RCC 7860 (cell line): ENCODE measurements at regions not wholly inside any gene's neighbourhood (a gene's known extent, or its start where the extent isn't known, plus 50 kb on each side); places are given as distances from the start of the nearest gene placed in this dataset.
A peak's percentile ranks its signal among the peaks of the same experiment; 100 is the strongest.

Experiments used
- DNase-seq: peaks from one replicate; pipeline ENCODE4 v3.0.0-alpha.2; 2015; ENCODE audit warnings: low spot score
- FAIRE-seq: peaks from 2 replicates; lab custom pipeline; 2012; peaks lifted over from hg19 to GRCh38; lab: Jason Lieb, UNC

DNA sequence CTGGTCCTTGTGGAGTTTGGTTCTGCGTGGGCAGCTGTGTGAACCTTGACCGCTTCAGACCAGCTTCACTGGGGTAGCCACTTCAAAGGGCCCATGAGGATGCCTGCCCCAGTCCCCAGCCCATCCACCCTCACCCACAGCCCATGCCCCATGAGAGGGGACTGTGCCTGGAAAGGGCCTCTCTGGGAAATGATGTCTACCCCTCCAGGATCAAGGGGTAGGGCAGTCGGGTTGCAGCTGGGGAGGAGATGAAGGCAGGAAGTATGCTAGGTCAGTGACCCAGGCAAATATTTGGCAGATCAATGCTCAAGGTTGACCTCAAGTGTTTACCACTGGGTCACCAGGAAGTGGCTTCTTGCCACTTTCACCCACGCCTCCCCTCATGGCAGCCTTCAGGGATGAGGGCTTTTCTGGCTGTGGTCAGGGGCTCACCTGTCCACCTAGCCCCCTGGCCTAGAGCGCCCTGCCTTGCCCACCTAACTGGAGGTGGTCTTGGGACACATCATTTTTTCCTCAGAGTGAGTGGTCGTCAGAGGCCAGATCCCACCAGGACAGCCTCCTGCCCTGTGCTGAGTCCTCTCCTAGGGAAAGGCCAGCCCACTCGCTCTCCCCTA is 109.5 kb downstream of the SNX5 start:
- DNase-seq (no peak), FAIRE-seq (no peak)

GRCh38 chr20:17858450-17859001 is 110.1 kb downstream of the SNX5 start:
- DNase-seq = no peak
- FAIRE-seq = no peak

DNA sequence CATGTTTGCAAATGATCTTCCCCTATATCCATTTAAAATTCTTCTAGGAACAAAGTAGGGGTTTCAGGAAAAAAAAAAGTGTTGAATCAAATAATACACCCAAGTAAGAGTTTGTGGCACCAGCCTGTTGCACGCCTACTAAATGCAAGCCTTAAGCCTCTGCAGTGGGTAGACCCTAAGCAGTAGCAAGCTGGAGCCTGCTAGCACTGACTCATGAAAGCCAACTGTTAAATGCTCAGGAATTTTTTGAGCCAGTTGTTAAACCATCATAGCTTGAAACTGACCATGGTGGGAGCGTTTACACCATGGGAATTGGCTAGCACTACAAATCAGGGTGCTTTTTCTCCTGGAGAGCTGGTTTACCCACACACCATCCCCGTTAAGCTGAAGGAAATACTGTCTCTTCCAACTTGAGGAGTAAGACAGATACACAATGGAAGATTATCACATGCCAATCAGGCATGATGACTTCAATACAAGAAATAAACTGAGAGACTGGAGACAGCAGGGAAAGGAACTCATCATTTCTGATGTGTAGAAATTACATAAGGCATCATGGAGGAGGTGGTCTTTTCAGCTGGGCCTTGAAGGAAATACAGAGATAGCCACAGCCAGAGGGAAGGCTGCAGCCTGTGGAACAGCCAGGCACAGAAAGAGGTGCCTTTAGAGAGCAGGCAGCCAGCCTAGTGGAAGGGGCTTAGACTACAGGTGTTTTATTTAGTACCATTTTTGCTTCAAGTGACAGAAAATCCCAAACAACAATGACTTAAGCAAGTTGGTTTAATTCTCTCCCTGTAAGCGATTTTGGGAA is 110.8 kb downstream of the SNX5 start:
- FAIRE-seq (no peak), DNase-seq (no peak)

GRCh38 chr20:17856837-17857605 is 111.6 kb downstream of the SNX5 start:
- DNase-seq = no peak
- no peak for FAIRE-seq

- no peak for DNase-seq
These were observed 112.5 kb downstream of the SNX5 start for GRCh38 chr20:17856024-17856564.

GRCh38 chr20:17854307-17854903 is 114.2 kb downstream of the SNX5 start:
- no peak for FAIRE-seq
- no peak for DNase-seq

More at GRCh38 chr20:17856024-17856564, 112.5 kb downstream of the SNX5 start:
- no peak for FAIRE-seq

DNA sequence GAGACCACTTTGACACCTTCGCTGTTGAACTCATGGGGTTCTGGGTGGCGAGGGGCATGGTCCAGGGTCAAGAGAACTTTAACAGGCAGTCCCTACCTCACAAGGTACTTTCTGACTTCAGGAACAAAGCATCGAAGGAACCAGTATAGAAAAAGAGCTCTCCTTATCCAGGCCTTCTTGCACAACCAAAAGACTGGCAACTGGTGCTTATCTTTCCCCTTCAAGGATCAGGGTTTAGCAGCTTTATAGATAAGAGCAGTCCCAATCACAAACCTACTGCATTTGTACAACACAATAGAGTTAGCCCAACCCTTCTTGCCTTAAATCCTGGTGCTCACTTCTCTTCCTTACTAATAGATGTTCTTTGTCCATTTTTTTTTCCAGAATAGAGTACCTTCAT is 116.3 kb downstream of the SNX5 start:
- FAIRE-seq (no peak), DNase-seq (no peak)

DNA sequence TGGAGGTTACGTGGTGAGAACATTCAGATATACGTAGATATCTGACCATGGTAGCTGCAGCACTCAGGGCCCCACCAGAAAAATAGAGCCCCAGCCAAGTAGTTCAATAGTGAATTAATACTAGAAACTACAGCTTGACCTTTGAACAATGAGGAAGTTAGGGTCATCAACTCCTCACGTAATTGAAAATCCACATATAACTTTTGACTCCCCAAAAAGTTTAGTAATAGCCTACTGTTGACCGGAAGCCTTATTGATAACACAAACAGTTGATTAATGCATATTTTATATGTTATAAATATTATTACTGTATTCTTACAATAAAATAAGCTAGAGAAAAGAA is 117.9 kb downstream of the SNX5 start:
- no peak for DNase-seq
- FAIRE-seq = no peak

GRCh38 chr20:17849901-17850683 is 118.5 kb downstream of the SNX5 start:
- FAIRE-seq = peak; percentile 69
- DNase-seq = peak; percentile 92

DNA sequence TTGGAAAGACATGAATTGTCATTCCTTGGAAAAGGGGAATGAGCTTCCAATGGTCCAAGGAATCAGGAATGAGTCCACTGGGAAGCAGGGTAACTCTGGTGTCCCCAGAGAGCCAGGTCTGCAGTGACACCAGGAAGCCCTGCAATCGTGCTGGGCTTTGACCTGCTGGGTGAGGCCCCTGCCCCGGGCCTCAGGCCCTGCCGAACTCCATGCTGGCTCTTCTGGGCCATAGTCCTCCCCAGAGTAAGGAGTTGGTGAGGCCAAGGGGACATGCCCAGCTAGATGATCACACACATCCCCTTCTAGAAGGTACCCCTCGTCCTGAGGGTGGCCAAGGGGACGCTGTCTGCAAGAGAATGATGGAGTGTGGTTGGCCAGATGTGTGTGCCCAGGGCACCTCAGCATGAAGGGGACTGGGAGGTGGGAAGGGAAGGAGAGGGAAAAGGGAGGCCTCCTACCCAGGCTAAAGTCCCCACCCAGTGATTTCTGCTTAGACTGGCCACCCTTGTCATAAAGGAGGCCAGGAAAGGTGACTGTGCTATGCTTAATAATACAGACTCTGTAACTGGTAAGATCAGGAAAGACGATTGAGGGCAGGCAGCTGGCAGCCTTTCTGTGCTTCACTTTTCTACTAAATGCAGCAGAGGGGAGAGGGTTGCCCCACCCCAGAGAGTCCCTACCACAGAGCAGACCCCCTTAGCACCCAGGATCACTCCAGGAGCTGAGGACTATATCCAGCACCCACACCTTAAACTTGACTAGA is 119.3 kb downstream of the SNX5 start:
- FAIRE-seq (no peak), DNase-seq (no peak)

- DNase-seq (no peak), FAIRE-seq (no peak)
These were observed 120.1 kb downstream of the SNX5 start for GRCh38 chr20:17848249-17849048.

DNA sequence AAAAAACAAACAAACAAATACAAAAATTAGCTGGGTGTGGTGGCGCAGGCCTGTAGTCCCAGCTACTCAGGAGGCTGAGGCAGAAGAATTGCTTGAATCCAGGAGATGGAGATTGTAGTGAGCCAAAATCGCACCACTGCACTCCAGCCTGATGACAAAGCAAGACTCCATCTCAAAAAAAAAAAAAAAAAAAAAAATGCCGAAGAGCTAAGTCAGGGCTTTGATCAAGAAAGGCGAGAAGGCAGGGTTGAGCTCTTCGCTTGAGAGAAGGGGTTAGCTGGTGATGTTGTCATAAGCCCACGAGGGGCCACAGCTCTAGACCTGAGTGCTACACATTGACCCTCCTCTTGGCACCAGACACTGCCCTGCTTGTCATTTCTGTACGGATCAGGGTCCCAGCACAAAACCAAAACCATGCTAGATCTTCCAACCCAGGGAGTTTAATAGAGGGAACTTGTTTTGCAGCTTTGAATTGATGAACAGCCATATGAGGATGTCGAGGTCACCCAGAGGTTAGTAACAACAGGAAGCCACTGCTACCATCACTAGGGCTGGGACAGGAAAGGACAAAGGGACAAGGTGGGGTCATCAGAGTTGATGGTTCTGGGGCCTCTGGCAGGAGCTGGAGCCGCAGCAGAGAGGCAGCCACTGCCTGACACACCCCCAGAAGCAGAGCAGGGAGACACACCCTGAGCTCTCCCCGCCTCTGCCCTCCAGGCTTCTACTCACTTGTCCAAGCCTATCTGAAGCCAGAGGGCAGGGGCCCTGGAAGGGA is 122.7 kb downstream of the SNX5 start:
- DNase-seq (no peak), FAIRE-seq (no peak)

GRCh38 chr20:17844549-17845298 is 123.9 kb downstream of the SNX5 start:
- no peak for DNase-seq
- no peak for FAIRE-seq

- DNase-seq = no peak
- no peak for FAIRE-seq
These were observed 124.5 kb downstream of the SNX5 start for GRCh38 chr20:17844133-17844429.

- peak; percentile 73 for FAIRE-seq
- DNase-seq = peak; percentile 91
These were observed 125.1 kb downstream of the SNX5 start for GRCh38 chr20:17843246-17844132.

- no peak for FAIRE-seq
- no peak for DNase-seq
These were observed 126.8 kb downstream of the SNX5 start for GRCh38 chr20:17841751-17842215.
